HG03432 (cell line): ENCODE measurements at regions not wholly inside any gene's neighbourhood (a gene's known extent, or its start where the extent isn't known, plus 50 kb on each side); places are given as distances from the start of the nearest gene placed in this dataset.
"Not testable (repeated sequence)": the region's sequence is repeated elsewhere in the genome, so short reads cannot be mapped to it uniquely, and the experiment has no call there.

Source experiments
- ATAC-seq: cut with Tn5 transposase; IDR thresholded peaks from one replicate; pipeline ENCODE4 v1.9.1; 2021; ENCODE audit warnings: mild to moderate bottlenecking, moderate library complexity; ENCODE audit not compliant: unreplicated experiment

DNA sequence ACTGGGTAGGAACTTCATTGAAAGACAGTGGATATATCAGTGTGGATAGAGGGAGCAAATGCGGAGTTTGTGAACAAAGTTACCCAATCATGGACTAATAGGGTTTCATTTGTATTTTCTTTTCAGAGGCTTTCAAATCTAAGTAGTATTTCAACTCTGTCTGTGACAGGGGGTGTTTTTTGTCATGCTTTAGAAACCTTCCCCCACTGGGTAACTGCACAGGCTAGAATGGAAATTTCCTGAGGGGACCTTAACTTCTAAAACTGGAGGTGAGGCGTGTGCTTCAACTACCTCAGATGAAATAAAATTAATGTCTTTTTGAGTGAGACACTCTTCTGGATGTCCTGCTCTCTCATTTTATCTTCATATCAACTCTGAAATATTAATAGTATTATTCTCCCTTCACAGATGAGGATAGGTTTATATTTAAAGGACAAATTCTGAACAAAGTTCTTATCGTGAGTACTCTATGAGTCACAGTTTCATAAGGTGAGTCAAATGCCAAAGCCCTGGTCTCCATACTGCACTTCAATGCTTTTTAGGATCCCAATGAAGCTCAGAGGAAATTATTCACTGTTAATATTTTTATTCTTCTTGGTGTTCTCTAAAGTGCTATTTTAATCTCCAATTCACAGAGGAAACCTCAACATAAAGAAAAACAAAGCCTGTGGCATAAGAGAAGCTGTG is 770.6 kb downstream of the CCSER2 start:
- ATAC-seq, result no peak

DNA sequence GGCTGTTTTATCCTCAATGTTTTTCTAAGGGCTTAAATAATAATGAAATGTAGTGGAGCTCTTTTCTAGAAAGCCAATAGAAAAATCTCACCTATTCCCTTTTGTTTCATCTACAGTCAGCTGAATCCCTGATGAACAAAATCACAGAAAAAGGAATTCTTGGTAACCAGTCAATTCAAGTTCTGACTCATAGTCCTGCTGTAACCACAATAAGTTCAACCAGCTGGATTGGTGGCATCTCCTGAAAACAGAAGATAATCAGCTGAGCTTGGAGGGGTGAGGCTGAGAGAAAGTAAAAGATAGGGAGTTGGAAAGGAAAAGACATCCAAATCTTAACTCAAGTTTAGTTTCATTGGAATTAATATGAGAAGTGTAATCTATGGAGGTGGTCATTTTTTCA is 772.1 kb downstream of the CCSER2 start:
- no peak for ATAC-seq

DNA sequence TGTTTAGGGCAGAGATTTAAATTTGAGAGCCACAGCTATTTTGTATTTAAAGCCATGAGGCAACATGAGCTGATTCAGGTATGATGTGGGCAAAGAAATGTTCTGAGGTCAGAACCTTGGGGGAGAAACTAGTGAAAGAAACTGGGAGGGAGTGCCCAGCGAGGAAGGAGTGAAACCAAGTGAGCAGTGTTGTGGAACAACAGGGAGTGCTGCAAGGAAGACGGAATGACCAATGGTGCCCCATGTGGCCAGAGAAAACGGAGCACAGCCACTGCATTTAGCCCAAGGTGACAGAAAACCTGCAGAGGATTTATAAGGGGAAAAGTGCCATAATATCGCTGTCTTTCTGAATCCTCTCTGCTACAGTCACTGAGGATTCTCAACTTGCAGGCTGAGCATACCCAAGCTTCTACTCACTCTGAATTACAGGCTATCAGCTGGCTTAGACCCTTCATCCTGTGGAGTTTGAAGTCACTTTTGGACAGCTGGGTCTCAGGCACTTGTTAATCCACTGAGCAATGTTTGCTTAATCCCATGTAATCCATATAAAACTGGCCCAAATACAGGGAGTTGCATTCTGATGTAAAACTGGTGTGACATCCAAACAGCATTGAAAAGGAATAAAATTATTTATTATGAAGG is 777.3 kb downstream of the CCSER2 start:
- ATAC-seq, result no peak

DNA sequence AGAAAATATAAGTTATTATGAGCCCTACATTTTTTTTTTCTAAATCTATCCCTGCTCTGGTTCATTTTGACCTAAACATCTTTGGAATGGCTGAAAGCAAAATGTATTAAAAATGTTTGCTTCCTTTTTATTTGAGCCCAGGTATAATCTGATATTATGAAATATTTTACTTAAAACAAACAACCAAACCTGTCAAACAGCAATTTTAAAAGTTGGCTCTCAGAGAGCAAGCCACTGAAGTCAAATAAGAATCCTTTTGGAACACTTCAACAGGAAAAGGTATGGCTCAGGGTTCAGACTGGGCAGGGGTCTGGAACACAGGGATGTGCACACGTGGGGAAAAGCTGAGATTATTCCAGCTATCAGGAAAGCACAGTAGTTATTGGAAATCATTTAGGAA is 782.9 kb downstream of the CCSER2 start:
- ATAC-seq, result no peak

DNA sequence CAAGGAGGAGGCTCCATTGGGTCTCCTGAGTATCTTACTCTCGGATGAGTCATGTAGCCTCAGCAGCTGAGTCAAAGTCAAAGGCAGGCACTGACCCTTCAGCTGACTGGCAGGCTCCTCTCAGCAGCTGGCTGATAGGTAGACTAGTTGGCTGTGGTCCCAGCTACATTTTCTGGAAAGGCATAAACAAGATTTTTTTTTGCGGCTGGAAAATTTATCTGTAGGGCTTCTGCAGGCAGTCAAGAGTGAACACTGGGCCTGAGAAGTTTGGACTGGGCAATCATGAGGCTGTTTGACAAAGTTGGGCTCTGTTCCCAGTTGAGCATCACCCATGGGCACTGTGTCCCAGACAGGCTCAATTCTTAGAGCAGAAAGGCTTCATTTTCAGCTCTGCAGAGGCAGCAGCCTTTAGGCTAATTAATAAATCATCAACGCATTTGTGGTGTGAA is 796.2 kb downstream of the CCSER2 start:
- no peak for ATAC-seq

DNA sequence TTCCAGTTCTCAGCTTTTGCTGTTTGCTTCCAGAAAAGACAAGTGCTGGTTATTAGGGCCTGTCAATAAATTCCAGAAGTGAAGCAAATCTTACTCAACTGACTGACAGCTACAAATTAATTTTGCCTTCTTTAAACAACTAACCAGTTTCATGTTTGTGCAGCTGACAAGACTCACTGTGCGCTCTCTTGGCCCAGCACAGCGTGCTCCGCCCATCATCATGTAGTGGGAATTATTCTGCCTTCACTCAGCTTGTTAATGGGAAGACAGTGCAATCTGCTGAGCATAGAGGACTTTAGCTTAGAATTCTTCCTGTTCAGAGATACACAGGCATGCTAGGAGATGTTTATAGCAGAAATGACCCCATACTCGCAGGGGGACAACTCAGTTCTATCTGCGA is 808.9 kb downstream of the CCSER2 start:
- no peak for ATAC-seq

DNA sequence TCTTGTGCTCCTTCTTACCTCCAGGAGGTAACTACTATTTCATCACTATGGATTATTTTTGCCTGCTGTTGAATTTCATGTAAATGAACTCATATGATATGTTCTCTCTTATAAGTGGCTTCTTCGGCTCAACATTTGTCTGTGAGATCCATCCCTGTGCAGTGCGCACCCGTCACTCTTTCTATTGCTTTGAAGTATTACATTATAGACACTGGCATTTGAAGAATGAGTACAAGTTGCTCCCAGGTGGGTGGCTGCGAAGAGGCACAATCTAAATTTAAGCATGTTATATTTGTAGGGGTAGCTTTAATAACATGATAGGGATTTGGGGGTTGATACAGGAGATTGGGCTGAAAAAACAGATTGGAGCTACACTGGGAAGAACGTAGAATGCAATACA is 809.7 kb downstream of the CCSER2 start:
- no peak for ATAC-seq

DNA sequence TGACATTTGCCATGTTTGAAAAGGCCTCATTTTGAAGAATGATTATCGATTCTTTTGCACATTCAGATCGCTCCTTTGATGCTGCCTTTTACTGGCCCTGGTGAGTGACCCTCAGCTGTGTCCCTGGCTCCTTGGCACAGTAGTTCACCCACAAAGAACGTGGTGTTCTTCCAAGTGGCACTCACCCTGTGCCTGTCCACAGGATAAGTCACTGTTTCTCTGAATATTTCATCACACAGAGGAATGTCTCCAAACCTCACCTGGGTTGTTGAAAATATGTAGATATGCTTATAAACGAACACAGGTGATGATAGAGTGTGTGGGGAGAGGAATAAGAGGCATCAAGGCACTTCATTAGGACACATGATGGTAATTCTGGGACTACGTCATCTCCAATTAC is 810.7 kb downstream of the CCSER2 start:
- ATAC-seq, result no peak

DNA sequence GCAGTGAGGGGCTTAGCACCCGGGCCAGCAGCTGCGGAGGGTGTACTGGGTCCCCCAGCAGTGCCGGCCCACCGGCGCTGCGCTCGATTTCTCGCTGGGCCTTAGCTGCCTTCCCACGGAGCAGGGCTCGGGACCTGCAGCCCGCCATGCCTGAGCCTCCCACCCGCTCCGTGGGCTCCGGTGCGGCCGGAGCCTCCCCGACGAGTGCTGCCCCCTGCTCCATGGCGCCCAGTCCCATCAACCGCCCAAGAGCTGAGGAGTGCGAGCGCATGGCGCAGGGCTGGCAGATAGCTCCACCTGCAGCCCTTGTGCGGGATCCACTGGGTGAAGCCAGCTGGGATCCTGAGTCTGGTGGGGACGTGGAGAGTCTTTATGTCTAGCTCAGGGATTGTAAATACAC is 813.1 kb downstream of the CCSER2 start:
- ATAC-seq, result not testable (repeated sequence)

DNA sequence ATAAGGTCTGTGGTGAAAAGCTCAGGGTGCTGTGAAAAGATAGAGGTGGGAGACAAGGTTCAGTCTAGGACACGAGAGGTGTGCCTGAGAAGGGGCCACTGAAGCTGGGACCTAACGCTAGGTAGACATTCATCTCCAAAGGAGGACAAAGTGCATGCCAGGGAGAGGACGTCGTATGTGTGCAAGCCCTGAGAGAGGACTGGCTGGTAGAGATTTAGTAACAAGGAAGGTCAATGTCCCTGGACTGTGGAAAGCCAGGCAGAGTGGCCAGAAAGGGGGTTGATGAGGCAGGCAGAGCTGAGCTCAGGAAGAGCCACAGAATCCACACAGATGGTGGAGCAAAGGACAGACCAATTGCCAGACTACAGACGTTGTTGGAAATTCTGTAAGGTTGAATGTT is 817.6 kb downstream of the CCSER2 start:
- no peak for ATAC-seq

DNA sequence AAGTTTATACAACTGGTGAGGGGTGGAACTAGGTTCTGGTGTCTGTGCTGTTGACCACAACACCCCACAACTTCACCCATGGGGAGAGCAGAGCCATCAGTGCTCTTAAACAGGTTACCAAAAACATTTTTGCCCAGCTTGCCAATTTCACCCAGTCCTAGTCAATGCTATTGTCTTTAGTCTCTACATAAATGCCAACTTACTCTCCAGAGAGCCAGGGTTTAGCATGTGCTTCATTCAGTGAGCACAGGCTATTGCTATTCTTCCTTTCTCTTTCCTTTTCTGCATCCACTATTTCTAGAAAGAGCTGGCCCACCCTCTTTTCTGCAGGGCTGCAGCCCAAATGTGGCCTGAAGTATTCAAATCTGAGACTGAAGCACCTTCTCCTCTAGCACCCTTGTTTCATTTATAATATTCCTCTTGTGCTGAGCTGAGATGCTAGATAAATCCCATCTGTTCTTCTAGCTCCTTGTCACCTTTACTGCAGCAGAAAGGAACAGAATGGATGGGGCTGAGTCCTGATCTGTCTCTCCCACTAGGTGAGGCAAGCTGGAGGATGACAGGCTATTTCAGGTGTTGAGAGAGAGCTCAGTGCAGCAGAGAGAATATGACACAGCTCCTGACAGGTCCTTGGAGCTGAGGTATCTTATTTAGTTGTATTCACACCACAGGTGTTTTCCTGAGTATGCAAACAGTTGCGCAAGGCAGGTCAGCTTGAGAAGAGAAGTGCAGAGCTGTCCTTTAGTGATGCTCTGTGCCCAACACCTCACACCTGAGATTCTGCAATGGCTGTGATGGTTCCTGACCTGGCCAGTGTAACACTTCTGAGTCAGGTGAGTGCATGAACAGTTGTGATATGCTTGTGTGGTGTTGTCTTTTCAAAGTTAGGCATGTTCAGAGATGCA is 819.2 kb downstream of the CCSER2 start:
- no peak for ATAC-seq

DNA sequence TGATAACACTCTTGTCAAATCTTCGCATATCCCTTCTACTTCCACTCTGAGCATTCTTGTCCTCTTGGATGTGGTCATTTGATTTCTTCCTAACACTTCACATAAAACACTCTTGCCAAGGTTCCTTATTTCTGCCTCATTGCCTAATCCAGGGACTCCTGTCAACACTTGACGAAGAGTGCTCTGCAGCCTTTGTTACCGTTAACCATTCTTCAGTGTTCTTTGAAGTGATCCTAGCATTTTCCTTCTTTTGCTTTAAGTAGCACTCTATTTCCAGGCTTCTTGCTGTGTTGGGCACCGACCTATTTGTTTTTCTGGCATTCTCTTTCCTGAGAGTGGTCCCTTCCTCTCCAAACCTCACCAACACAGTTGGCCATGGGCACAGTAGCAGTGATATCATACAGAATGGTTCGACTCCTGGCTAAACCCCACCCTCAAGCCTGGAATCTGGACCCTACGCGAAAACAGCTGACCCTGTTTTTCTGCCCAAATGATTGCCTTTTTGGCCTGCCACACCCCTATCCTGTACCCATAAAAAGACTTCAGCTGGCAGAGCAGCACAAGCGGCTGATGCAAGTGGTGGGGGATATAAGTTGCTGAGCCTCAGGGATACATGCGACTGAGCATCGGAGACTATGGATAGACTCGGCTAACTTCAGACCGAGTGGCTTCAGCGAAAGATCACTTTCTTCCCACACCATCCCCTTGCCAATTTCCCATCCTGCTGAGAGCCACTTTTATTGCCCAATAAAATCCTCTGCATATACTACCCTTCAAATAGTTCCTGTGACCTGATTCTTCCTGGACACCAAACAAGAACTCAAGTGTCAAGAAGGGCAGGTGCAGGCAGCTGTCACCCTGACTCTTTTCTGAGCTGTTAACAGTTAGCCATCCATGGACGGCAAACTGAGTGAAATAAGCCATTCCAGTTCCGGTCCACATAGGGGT is 820.6 kb downstream of the CCSER2 start:
- ATAC-seq, result no peak

DNA sequence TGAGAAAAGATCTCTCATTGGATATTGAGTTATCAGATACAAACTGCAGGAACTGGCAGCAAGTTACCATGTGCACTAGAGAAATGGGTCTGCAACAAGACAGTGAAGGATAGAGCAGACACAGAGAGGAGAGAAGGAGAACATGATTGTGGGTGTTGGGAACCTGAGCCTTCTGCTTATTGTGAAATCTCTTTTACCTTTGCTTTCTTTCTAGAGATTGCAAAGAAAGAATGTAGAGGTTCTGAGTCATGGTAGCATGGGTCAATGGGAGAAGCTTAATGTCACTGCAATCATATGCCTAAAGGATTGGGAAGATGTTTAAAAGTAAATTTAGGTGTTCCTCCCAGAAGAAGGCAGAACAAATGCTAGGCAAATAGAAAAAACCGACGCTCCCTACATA is 821.4 kb downstream of the CCSER2 start:
- no peak for ATAC-seq

DNA sequence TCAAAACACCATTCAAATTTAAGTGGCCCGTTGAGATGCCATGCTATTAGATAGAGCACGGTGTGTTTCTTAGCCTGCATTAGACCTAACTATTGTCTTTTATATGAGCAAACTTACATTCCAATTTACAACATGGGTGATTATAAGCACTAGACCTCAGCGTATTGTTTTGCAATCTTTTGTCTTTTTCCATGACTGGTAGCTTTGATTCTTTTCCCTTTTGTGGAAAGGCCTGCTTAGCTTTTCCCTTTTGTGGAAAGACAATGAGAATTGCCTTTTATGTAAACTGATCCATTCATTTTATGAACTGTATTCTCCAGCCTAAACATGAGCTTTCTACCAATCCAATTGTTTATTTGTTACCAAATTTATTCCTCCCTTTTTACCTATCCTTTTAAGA is 823.1 kb downstream of the CCSER2 start:
- ATAC-seq, result no peak

DNA sequence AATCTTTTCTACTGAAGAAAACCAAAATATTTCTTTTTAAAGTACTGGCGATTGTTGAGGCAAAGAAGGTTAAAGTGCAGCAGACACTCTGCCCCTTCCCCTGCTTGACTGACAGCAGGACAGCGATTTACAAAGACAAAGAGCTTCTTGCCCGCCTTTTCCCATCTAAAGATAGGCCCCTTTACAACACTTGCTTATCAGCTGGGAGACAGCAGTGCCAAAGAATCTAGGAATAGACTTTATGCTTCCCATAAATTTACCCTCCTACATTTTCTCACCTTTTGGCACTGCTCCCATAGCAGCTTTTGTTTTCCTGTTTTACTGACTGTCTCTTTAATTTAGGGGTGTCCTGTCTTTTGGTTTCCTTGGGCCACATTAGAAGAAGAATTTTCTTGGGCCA is 824.1 kb downstream of the CCSER2 start:
- no peak for ATAC-seq

DNA sequence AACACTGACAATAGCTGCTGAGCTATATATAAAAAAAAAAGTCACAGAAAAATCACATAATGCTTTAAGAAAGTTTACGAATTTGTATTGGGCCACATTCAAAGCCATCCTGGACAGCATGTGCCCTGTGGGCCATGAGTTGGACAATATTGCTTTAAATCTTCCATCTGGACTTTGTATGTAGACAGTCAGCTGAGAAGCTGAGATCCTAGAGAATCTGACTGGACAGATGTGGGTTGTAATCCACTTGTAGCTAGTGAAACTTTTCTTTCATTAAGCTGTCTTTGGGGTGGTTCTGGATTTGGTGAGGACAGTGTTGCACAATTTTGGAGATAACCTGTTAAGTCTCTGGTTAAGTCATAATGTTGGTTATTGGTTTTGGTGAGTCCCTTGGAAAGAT is 824.5 kb downstream of the CCSER2 start:
- no peak for ATAC-seq

DNA sequence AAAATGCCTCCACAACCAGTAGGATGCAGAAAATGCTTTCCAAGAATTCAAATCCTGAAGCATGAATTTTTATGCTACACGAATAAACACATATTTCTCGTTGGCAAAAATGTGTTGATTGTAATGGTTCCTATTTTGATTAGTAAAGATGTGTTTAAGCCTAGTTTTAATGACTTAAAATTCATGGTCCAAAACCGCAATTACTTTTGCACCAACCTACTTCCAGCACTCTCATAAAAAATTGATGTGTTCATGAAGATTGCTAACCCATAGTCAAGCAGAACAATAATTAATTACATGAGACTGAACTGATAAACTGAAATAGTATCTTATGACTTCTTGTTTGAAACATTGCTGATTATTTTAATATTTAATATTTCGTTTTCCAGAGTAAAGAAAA is 828.8 kb downstream of the CCSER2 start:
- ATAC-seq, result no peak

DNA sequence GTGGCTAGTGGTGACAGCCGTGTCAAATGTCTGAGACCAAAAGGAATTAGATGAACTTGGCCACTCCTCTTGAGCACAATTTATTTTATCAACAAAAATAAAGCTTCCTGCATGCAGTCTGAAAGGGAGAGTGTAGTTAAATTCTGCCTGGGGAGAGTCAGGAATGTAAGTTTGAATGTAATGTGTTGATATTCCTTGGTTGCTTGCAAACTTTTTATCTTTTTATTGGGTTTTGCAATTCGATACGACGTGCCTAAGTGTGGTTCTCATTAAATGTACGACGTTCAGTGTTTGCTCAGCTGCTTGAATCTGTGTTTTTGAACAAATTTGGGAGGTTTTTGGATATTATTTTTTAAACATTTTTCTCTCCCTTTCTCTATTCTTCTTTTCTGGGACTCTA is 839.9 kb downstream of the CCSER2 start:
- no peak for ATAC-seq

DNA sequence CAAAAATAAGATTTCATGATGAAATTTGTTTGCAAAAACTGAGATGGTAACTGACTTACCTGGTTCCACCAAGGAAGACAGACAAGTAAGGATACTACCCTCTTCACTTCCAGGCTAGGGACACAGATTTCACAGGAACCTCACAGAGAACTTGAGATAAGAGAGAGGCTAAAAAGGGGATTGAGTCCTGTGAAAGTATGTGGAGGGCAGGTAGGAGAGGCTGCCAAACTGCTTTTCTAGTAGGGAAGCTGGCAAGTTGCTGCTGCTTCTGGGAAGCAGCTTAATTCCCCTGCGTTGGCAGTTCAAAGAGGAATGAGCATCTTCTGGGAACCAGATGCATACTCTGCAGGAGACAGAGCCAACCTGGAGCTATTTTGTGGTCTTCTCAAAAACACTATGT is 841.6 kb downstream of the CCSER2 start:
- ATAC-seq, result no peak

DNA sequence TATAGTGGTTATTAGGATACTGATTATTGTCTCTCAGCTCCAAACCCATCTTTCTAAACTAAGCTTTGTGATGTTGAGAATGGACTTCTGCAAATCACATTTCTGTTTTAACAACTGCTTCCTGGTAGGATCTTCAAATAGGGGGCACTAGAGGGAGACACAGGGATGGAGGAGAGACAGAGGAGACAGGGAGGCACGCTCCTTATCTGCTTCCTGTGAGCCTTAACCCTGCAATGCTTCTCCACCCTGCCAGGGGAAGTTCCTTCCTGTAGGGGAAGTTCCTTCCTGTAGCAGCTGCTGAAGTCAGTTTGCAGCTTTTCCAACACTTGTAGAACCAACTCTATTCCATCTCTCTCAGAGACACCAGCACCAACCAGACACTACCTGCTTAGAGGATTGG is 847.2 kb downstream of the CCSER2 start:
- ATAC-seq, result no peak

DNA sequence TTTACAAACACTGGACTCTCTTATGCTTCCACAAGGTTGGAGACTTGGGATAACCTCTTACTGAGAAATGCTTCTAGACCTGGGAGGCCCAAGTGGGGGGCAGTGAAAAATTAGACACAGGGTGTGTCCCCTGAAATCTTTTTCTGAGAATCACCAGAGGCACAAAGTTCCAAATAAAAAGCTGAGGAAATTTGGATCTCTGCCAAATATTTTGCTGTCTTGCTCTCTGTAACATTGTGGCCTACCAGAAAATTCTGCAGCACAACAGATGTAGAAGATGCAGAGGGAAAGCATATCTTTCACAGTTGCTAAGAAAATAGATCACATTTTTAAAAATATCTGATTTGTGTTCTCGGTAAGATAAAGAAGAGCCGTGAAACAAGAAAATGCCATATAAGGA is 849.4 kb downstream of the CCSER2 start:
- ATAC-seq, result no peak
